ENCODE measurements at regions not wholly inside any gene's neighbourhood (a gene's known extent, or its start where the extent isn't known, plus 50 kb on each side); places are given as distances from the start of the nearest gene placed in this dataset.

DNA sequence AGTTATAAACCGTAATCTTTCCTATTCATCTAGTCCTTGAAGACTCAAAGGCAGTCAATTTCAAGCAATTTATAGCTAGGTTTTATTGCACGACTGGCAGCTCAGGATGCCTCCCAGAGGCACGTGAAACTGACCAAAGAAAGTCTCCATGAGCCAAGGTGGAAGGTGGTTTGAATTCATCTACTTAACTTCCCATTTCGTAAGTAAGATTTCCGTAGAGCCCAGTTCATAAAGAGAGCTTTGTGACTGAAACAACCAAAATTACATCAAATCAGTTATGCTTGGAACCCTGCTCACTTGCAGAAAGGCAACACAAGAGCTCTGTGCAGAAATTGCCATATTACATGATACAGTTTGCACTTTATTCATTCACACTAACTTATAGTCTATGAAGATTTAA lies 556.0 kb downstream of the TRIML1 start:
- TF ChIP-seq, protein P1, sequence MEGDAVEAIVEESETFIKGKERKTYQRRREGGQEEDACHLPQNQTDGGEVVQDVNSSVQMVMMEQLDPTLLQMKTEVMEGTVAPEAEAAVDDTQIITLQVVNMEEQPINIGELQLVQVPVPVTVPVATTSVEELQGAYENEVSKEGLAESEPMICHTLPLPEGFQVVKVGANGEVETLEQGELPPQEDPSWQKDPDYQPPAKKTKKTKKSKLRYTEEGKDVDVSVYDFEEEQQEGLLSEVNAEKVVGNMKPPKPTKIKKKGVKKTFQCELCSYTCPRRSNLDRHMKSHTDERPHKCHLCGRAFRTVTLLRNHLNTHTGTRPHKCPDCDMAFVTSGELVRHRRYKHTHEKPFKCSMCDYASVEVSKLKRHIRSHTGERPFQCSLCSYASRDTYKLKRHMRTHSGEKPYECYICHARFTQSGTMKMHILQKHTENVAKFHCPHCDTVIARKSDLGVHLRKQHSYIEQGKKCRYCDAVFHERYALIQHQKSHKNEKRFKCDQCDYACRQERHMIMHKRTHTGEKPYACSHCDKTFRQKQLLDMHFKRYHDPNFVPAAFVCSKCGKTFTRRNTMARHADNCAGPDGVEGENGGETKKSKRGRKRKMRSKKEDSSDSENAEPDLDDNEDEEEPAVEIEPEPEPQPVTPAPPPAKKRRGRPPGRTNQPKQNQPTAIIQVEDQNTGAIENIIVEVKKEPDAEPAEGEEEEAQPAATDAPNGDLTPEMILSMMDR (IDR thresholded peaks at IDR 0.05), result no peak
- TF ChIP-seq EP300 (IDR thresholded peaks at IDR 0.05) (no peak), POLR2AphosphoS5 (IDR thresholded peaks at IDR 0.05) (no peak)
